Stomach (tissue), 8 donors: ENCODE measurements at regions not wholly inside any gene's neighbourhood (a gene's known extent, or its start where the extent isn't known, plus 50 kb on each side); places are given as distances from the start of the nearest gene placed in this dataset.

ENCODE experiments used
- DNase-seq, 2 donors: peaks; one replicate each; pipeline versions ENCODE4 v3.0.0 to v3.0.0-alpha.2; 2013 to 2019
- H3K27ac ChIP-seq, 5 donors: fragments of 200-600 bp in 4 of 5; sonication (generic) in 4 of 5; one replicate each; pipeline ENCODE4 v1.5.1; 2013 to 2019; ENCODE audit warnings: mild to moderate bottlenecking in 1 of 5, moderate library complexity in 1 of 5
- H3K27me3 ChIP-seq, 3 donors: fragments of 200-600 bp; sonication (generic); one replicate each; pipeline ENCODE4 v1.5.1; 2017 to 2019; ENCODE audit warnings: mixed run types in 1 of 3
- H3K36me3 ChIP-seq, 4 donors: fragments of 200-600 bp; sonication (generic); 1 replicate in 3 of 4; 2 replicates in 1 of 4; pipeline ENCODE4 v1.5.1; 2016 to 2019
- H3K4me1 ChIP-seq, 4 donors: fragments of 200-600 bp; sonication (generic); one replicate each; pipeline ENCODE4 v1.5.1; 2016 to 2019
- H3K4me3 ChIP-seq, 4 donors: fragments of 200-600 bp; sonication (generic) in 3 of 4; one replicate each; pipeline ENCODE4 v1.5.1; 2016 to 2019; ENCODE audit warnings: mild to moderate bottlenecking in 1 of 4
- H3K9me3 ChIP-seq, 4 donors: fragments of 200-600 bp; sonication (generic); one replicate each; pipeline ENCODE4 v1.5.1; 2016 to 2019
- CTCF ChIP-seq, 7 experiments: fragments of 450-650 bp in 4 of 7; fragments of 200-600 bp in 3 of 7; sonication (generic) in 3 of 7; IDR thresholded peaks; one replicate each; pipeline ENCODE4 v1.5.1; 2016 to 2019; ENCODE audit warnings: antibody characterized with exemption in 7 of 7, control low read depth in 2 of 7, mild to moderate bottlenecking in 1 of 7
- EP300 ChIP-seq: sonication (generic); formaldehyde crosslinking; IDR thresholded peaks from one replicate; pipeline ENCODE4 v1.6.1; 2017; ENCODE audit warnings: antibody characterized with exemption
- POLR2A ChIP-seq, 4 donors: fragments of 450-650 bp; IDR thresholded peaks; one replicate each; pipeline ENCODE4 v1.6.1; 2016; ENCODE audit warnings: antibody characterized with exemption in 4 of 4, control low read depth in 2 of 4, mild to moderate bottlenecking in 1 of 4, moderate library complexity in 1 of 4
- POLR2AphosphoS5 ChIP-seq, 3 donors: sonication (generic); formaldehyde crosslinking; IDR thresholded peaks; one replicate each; pipeline ENCODE4 v1.6.1; 2016; ENCODE audit warnings: antibody characterized with exemption in 3 of 3
- WGBS, 5 donors: extraction: QIAGEN DNeasy Blood & Tissue Kit in 3 of 5; methylation state at CpG; one replicate each; pipeline versions ENCODE4 v1.1.5 to v1.1.7; 2013 to 2018; 5-methylcytosine and 5-hydroxymethylcytosine counted together
- intact Hi-C: fragments of 100-400 bp; cut with DNase I; formaldehyde crosslinking; loops from one replicate; pipeline ENCODE4 v1.15.1; 2023; ENCODE audit warnings: low total_unique reads
- donor health status: healthy with polysubstance abuse.
- donor health status: Bipolar disorder and iron deficiency.
- donor health status: healthy.

GRCh38 chr6:164290101-164290500 lies 875.6 kb downstream of the QKI start:
- H3K4me1 ChIP-seq: no peaks in the 10 kb centered on the region
- H3K27me3 ChIP-seq: no peaks in the 10 kb centered on the region
- H3K9me3 ChIP-seq: peaks cover 0 to 26% (median 9%) of the 10 kb centered on the region in 4 donors
- no peaks in the 10 kb centered on the region for H3K36me3 ChIP-seq
- 69 to 88% (median 86%) methylated on average over 3 of the region's 3 CpGs for WGBS, 5 donors
- H3K4me3 ChIP-seq: no peak overlapping the region
- intact Hi-C loops: no loop called here
- no peak overlapping the region for H3K27ac ChIP-seq
- TF ChIP-seq POLR2A (IDR thresholded peaks at IDR 0.05): no peak
- no peak for TF ChIP-seq CTCF (IDR thresholded peaks at IDR 0.05)
- TF ChIP-seq EP300: no peak
- no peak for TF ChIP-seq POLR2AphosphoS5 (IDR thresholded peaks at IDR 0.05)
- no peak for DNase-seq

- intact Hi-C loops: no loop called here
- TF ChIP-seq POLR2A (IDR thresholded peaks at IDR 0.05): no peak
- H3K9me3 ChIP-seq: peaks cover 0 to 9% (median 3%) of the 10 kb centered on the region in 4 donors
- H3K4me3 ChIP-seq: no peak overlapping the region
- H3K36me3 ChIP-seq: no peaks in the 10 kb centered on the region
- H3K27ac ChIP-seq: no peak overlapping the region
- 30 to 42% (median 36%) methylated on average over 3 of the region's 3 CpGs for WGBS, 5 donors
- H3K4me1 ChIP-seq: no peaks in the 10 kb centered on the region
- DNase-seq: no peak
- H3K27me3 ChIP-seq: no peaks in the 10 kb centered on the region
Measured at GRCh38 chr6:164286011-164286410, 871.5 kb downstream of the QKI start.

- WGBS, 5 donors: 47 to 79% (median 68%) methylated on average over 5 of the region's 5 CpGs
- Histone ChIP-seq H3K4me3 (no peak overlapping the region), H3K27me3 (no peaks in the 10 kb centered on the region), H3K27ac (no peak overlapping the region), H3K9me3 (peaks cover 0 to 6% (median 1%) of the 10 kb centered on the region in 4 donors), H3K36me3 (no peaks in the 10 kb centered on the region), H3K4me1 (no peaks in the 10 kb centered on the region)
- no peak for TF ChIP-seq POLR2A (IDR thresholded peaks at IDR 0.05)
- no peak for TF ChIP-seq CTCF (IDR thresholded peaks at IDR 0.05)
- TF ChIP-seq POLR2AphosphoS5 (IDR thresholded peaks at IDR 0.05): no peak
- TF ChIP-seq EP300: no peak
- intact Hi-C loops: no loop called here
- DNase-seq: no peak
Measured at GRCh38 chr6:164283574-164283973, 869.1 kb downstream of the QKI start.

GRCh38 chr6:164276211-164276610 lies 861.7 kb downstream of the QKI start:
- WGBS, 5 donors: 39 to 65% (median 46%) methylated on average over 1 of the region's 1 CpG

More at GRCh38 chr6:164276211-164276610, 861.7 kb downstream of the QKI start:
- intact Hi-C loops: no loop called here
- Histone ChIP-seq H3K9me3 (peaks cover 0 to 12% (median 3%) of the 10 kb centered on the region in 4 donors), H3K4me1 (no peaks in the 10 kb centered on the region), H3K27me3 (no peaks in the 10 kb centered on the region), H3K4me3 (no peak overlapping the region), H3K27ac (no peak overlapping the region), H3K36me3 (no peaks in the 10 kb centered on the region)
- TF ChIP-seq EP300 (no peak), POLR2A (IDR thresholded peaks at IDR 0.05) (no peak), CTCF (IDR thresholded peaks at IDR 0.05) (no peak)
- no peak for DNase-seq
